ENCODE measurements at regions not wholly inside any gene's neighbourhood (a gene's known extent, or its start where the extent isn't known, plus 50 kb on each side); places are given as distances from the start of the nearest gene placed in this dataset.
"Not testable (repeated sequence)": the region's sequence is repeated elsewhere in the genome, so short reads cannot be mapped to it uniquely, and the experiment has no call there.

GRCh38 chr13:79187917-79188690 lies 218.0 kb downstream of the RBM26 start:
- no peak for DNase-seq (ENCODE audit: low spot score)

GRCh38 chr13:79185580-79185979 lies 220.5 kb downstream of the RBM26 start:
- DNase-seq (ENCODE audit: low spot score) = no peak

- no peak for DNase-seq (ENCODE audit: low spot score)
These were observed 222.8 kb downstream of the RBM26 start for GRCh38 chr13:79183231-79183630.

GRCh38 chr13:79173691-79174090 lies 232.4 kb downstream of the RBM26 start:
- DNase-seq (ENCODE audit: low spot score) = not testable (repeated sequence)

- not testable (repeated sequence) for DNase-seq (ENCODE audit: low spot score)
These were observed 233.1 kb downstream of the RBM26 start for GRCh38 chr13:79172924-79173323.

- no peak for DNase-seq (ENCODE audit: low spot score)
These were observed 234.7 kb downstream of the RBM26 start for GRCh38 chr13:79171141-79172061.

GRCh38 chr13:79160818-79161217 lies 245.2 kb downstream of the RBM26 start:
- no peak for DNase-seq (ENCODE audit: low spot score)

GRCh38 chr13:79155883-79156282 lies 250.2 kb downstream of the RBM26 start:
- no peak for DNase-seq (ENCODE audit: low spot score)

- DNase-seq (ENCODE audit: low spot score) = no peak
These were observed 256.8 kb downstream of the RBM26 start for GRCh38 chr13:79149210-79149609.

GRCh38 chr13:79141082-79141481 lies 265.0 kb downstream of the RBM26 start:
- no peak for DNase-seq (ENCODE audit: low spot score)

GRCh38 chr13:79128158-79128557 lies 277.9 kb downstream of the RBM26 start:
- peak; percentile 86 for DNase-seq (ENCODE audit: low spot score)

- DNase-seq (ENCODE audit: low spot score) = no peak
These were observed 279.3 kb downstream of the RBM26 start for GRCh38 chr13:79126706-79127105.

GRCh38 chr13:79124183-79124582 lies 281.9 kb downstream of the RBM26 start:
- DNase-seq (ENCODE audit: low spot score) = no peak

- no peak for DNase-seq (ENCODE audit: low spot score)
These were observed 284.8 kb downstream of the RBM26 start for GRCh38 chr13:79121286-79121685.

- DNase-seq (ENCODE audit: low spot score) = no peak
These were observed 286.4 kb downstream of the RBM26 start for GRCh38 chr13:79119578-79120107.

GRCh38 chr13:79112016-79112415 lies 294.0 kb downstream of the RBM26 start:
- DNase-seq (ENCODE audit: low spot score) = no peak

GRCh38 chr13:79108914-79109643 lies 297.0 kb downstream of the RBM26 start:
- DNase-seq (ENCODE audit: low spot score) = no peak

GRCh38 chr13:79098596-79098995 lies 307.5 kb downstream of the RBM26 start:
- no peak for DNase-seq (ENCODE audit: low spot score)

GRCh38 chr13:79097201-79097600 lies 308.9 kb downstream of the RBM26 start:
- DNase-seq (ENCODE audit: low spot score) = no peak

- no peak for DNase-seq (ENCODE audit: low spot score)
These were observed 310.0 kb downstream of the RBM26 start for GRCh38 chr13:79096099-79096498.

GRCh38 chr13:79090552-79091124 lies 315.4 kb downstream of the RBM26 start:
- DNase-seq (ENCODE audit: low spot score) = no peak
